Endothelial cell of umbilical vein (primary cell): ENCODE measurements at regions not wholly inside any gene's neighbourhood (a gene's known extent, or its start where the extent isn't known, plus 50 kb on each side); places are given as distances from the start of the nearest gene placed in this dataset.

Experiments
- BruUV-seq: library from RNA; stranded (reverse); fragments of 400-500 nt; replicated peaks from 2 replicates; lab custom pipeline; 2021; lab: Mats Ljungman, UMichigan
- CTCF ChIA-PET: fragments of 300-600, 350-600 bp; sonication (Branson Sonifier 250); formaldehyde crosslinking; loops from one replicate; lab custom pipeline; 2021; ENCODE audit warnings: antibody characterized with exemption, inconsistent platforms; lab: Charles Lee
- POLR2A ChIA-PET: fragments of 300-600, 350-600 bp; sonication (Branson Sonifier 250); formaldehyde crosslinking; loops from one replicate; lab custom pipeline; 2021; ENCODE audit warnings: antibody characterized with exemption, inconsistent platforms; lab: Charles Lee
- DNase-seq: peaks from one replicate; pipeline ENCODE4 v3.0.0-alpha.2; 2011; ENCODE audit warnings: low read depth, low spot score
- FAIRE-seq: peaks from 2 replicates; lab custom pipeline; 2011; peaks lifted over from hg19 to GRCh38; lab: Jason Lieb, UNC
- H2AFZ ChIP-seq: 2 replicates; pipeline ENCODE4 v1.6.0; 2012; ENCODE audit warnings: low read depth, low read length, control low read depth, inconsistent platforms
- H3K27ac ChIP-seq: 2 replicates; pipeline ENCODE4 v1.5.1; 2011; ENCODE audit warnings: low read depth, mild to moderate bottlenecking, control low read depth, low read length, moderate library complexity; ENCODE audit not compliant: insufficient read depth
- H3K27me3 ChIP-seq, 2 experiments: 2 replicates each; pipeline versions ENCODE4 v1.6.0 to v1.6.1; 2011; ENCODE audit warnings: low read length in 2 of 2, mixed read lengths in 1 of 2; ENCODE audit not compliant: control insufficient read depth in 2 of 2, insufficient read depth in 2 of 2
- H3K36me3 ChIP-seq, 2 experiments: 2 replicates in 1 of 2; 3 replicates in 1 of 2; pipeline ENCODE4 v1.5.1; 2011; ENCODE audit warnings: low read length in 2 of 2, mild to moderate bottlenecking in 1 of 2, moderate library complexity in 1 of 2; ENCODE audit not compliant: control insufficient read depth in 2 of 2, insufficient read depth in 2 of 2; ENCODE audit errors: extremely low read depth in 1 of 2
- H3K4me1 ChIP-seq: 3 replicates; pipeline ENCODE4 v1.5.1; 2011; ENCODE audit warnings: mild to moderate bottlenecking, low read length; ENCODE audit not compliant: control insufficient read depth, insufficient read depth; ENCODE audit errors: extremely low read depth
- H3K4me2 ChIP-seq: 2 replicates; pipeline ENCODE4 v1.6.1; 2011; ENCODE audit warnings: low read length, control low read depth, mixed read lengths; ENCODE audit not compliant: insufficient read depth
- H3K4me3 ChIP-seq, 3 experiments: fragments of 200-600 bp in 1 of 3; sonication (generic), shearing (Covaris generic) in 1 of 3; replicated peaks in 1 of 3; 2 replicates each; pipeline ENCODE4 v1.5.1; 2011 to 2016; ENCODE audit warnings: control low read depth in 3 of 3, low read length in 3 of 3, mild to moderate bottlenecking in 2 of 3, inconsistent platforms in 1 of 3, low read depth in 1 of 3, moderate library complexity in 1 of 3; ENCODE audit not compliant: insufficient read depth in 1 of 3
- H3K79me2 ChIP-seq: 2 replicates; pipeline ENCODE4 v1.6.0; 2012; ENCODE audit warnings: low read length, inconsistent platforms; ENCODE audit not compliant: control insufficient read depth, insufficient read depth
- H3K9ac ChIP-seq: replicated peaks from 2 replicates; pipeline ENCODE3; 2011; ENCODE audit warnings: low read length, control low read depth; ENCODE audit not compliant: insufficient read depth; ENCODE audit errors: extremely low read depth
- H3K9me1 ChIP-seq: replicated peaks from 3 replicates; pipeline ENCODE4 v1.6.0; 2011; ENCODE audit warnings: mild to moderate bottlenecking, low read length; ENCODE audit not compliant: control insufficient read depth, insufficient read depth; ENCODE audit errors: extremely low read depth
- H3K9me3 ChIP-seq: replicated peaks from 2 replicates; pipeline ENCODE4 v1.5.1; 2012; ENCODE audit warnings: low read length, inconsistent platforms; ENCODE audit not compliant: control insufficient read depth, insufficient read depth
- H4K20me1 ChIP-seq: replicated peaks from 2 replicates; pipeline ENCODE3; 2011; ENCODE audit warnings: mild to moderate bottlenecking, low read length; ENCODE audit not compliant: control insufficient read depth, insufficient read depth; ENCODE audit errors: extremely low read depth
- EZH2 ChIP-seq: IDR thresholded peaks from 2 replicates; pipeline ENCODE4 v1.6.1; 2012; ENCODE audit warnings: borderline replicate concordance, low read depth, mild to moderate bottlenecking, moderate library complexity, low read length, inconsistent platforms; ENCODE audit not compliant: severe bottlenecking
- FOS ChIP-seq: IDR thresholded peaks from 2 replicates; pipeline ENCODE4 v1.6.1; 2011; ENCODE audit warnings: mild to moderate bottlenecking, low read length, moderate library complexity, borderline replicate concordance; ENCODE audit not compliant: insufficient read depth
- GATA2 ChIP-seq: IDR thresholded peaks from 2 replicates; pipeline ENCODE4 v1.7.0; 2011; ENCODE audit warnings: low read depth, mild to moderate bottlenecking, moderate library complexity, mixed read lengths, low read length; ENCODE audit not compliant: insufficient read length, insufficient read depth
- JUN ChIP-seq: IDR thresholded peaks from 2 replicates; pipeline ENCODE4 v1.6.1; 2011; ENCODE audit warnings: borderline replicate concordance, low read depth; ENCODE audit not compliant: insufficient read length, insufficient read depth
- MYC ChIP-seq: IDR thresholded peaks from one replicate; pipeline ENCODE4 v1.6.1; 2011; ENCODE audit warnings: mild to moderate bottlenecking, low read depth, low read length
- POLR2A ChIP-seq: IDR thresholded peaks from 2 replicates; pipeline ENCODE4 v1.6.1; 2012; ENCODE audit warnings: low read depth, mild to moderate bottlenecking, control low read depth, low read length
- POLR2AphosphoS5 ChIP-seq: IDR thresholded peaks from 2 replicates; pipeline ENCODE4 v1.6.1; 2012; ENCODE audit warnings: low read depth, mild to moderate bottlenecking, control low read depth, low read length, moderate library complexity; ENCODE audit not compliant: insufficient read depth
- dilution Hi-C: fragments of 300-500 bp; cut with MboI; formaldehyde crosslinking; loops from one replicate; pipeline ENCODE4 v1.15.0; 2019; ENCODE audit warnings: low sequenced_read_pairs; ENCODE audit not compliant: extremely low pct_ligation_motif_present
- intact Hi-C: fragments of 100-400 bp; cut with micrococcal nuclease; formaldehyde crosslinking; loops from one replicate; pipeline ENCODE4 v1.10.0; 2022
- TF ChIP-seq, protein P1 (sequence below): IDR thresholded peaks from 2 replicates; pipeline ENCODE4 v1.6.1; 2011; ENCODE audit not compliant: insufficient read depth, insufficient read length
- TF ChIP-seq, protein P2 (sequence below), 2 donors: IDR thresholded peaks; 1 replicate in 1 of 2; 2 replicates in 1 of 2; pipeline ENCODE4 v1.5.1; 2011; ENCODE audit warnings: low read length in 2 of 2, mild to moderate bottlenecking in 2 of 2, moderate library complexity in 2 of 2, control low read depth in 1 of 2, inconsistent platforms in 1 of 2, low read depth in 1 of 2; ENCODE audit not compliant: insufficient read depth in 1 of 2; ENCODE audit errors: extremely low read depth in 1 of 2

DNA sequence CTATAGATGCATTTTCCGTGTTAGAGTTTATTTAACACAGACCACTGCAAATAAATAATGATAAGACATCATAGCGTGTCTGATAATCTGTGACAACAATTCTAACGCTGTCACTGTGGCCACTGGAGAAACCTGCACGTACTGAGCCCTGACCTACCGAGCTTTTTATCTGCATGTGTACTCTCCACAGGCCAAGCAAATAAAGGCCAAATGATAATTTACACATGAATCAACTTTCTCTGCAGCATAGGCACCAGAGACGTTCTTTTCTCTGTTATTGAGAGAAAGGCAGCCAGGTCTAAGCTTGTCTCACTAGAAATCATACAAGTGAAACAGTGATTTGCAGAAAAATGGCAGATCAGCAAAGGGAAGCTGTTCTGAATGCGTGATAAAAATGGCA lies 75.8 kb downstream of the POU5F2 start:
- Histone ChIP-seq H3K9ac (no peak overlapping the region), H3K79me2 (no peaks in the 10 kb centered on the region), H3K9me3 (no peaks in the 10 kb centered on the region), H3K36me3 (no peaks in the 10 kb centered on the region), H3K27me3 (no peaks in the 10 kb centered on the region), H3K4me2 (no peak overlapping the region), H3K27ac (no peak overlapping the region), H3K4me3 (no peak overlapping the region), H2AFZ (no peak overlapping the region), H3K9me1 (no peaks in the 10 kb centered on the region), H4K20me1 (no peaks in the 10 kb centered on the region), H3K4me1 (no peaks in the 10 kb centered on the region)
- POLR2A ChIA-PET, result no interaction called here
- TF ChIP-seq JUN (no peak), POLR2AphosphoS5 (no peak), POLR2A (no peak), MYC (no peak), EZH2 (no peak), GATA2 (no peak), FOS (no peak)
- TF ChIP-seq, protein P1, sequence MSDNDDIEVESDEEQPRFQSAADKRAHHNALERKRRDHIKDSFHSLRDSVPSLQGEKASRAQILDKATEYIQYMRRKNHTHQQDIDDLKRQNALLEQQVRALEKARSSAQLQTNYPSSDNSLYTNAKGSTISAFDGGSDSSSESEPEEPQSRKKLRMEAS, result no peak
- TF ChIP-seq, protein P2, sequence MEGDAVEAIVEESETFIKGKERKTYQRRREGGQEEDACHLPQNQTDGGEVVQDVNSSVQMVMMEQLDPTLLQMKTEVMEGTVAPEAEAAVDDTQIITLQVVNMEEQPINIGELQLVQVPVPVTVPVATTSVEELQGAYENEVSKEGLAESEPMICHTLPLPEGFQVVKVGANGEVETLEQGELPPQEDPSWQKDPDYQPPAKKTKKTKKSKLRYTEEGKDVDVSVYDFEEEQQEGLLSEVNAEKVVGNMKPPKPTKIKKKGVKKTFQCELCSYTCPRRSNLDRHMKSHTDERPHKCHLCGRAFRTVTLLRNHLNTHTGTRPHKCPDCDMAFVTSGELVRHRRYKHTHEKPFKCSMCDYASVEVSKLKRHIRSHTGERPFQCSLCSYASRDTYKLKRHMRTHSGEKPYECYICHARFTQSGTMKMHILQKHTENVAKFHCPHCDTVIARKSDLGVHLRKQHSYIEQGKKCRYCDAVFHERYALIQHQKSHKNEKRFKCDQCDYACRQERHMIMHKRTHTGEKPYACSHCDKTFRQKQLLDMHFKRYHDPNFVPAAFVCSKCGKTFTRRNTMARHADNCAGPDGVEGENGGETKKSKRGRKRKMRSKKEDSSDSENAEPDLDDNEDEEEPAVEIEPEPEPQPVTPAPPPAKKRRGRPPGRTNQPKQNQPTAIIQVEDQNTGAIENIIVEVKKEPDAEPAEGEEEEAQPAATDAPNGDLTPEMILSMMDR (IDR thresholded peaks at IDR 0.05; ENCODE audit: extremely low read depth in 1 of 2, insufficient read depth in 1 of 2, low read depth in 1 of 2, low read length in 2 of 2), result no peak
- BruUV-seq, result no TSS peak
- intact Hi-C loops, result no loop called here
- CTCF ChIA-PET, result interaction anchor here (0.6 kb wide), 1 partner anchor 61 kb away, joined by 3 read pairs; no protein-coding TSS in a partner anchor
- DNase-seq (no peak), FAIRE-seq (no peak)
- dilution Hi-C loops, result no loop called here
